ENCODE measurements at regions not wholly inside any gene's neighbourhood (a gene's known extent, or its start where the extent isn't known, plus 50 kb on each side); places are given as distances from the start of the nearest gene placed in this dataset.

DNA sequence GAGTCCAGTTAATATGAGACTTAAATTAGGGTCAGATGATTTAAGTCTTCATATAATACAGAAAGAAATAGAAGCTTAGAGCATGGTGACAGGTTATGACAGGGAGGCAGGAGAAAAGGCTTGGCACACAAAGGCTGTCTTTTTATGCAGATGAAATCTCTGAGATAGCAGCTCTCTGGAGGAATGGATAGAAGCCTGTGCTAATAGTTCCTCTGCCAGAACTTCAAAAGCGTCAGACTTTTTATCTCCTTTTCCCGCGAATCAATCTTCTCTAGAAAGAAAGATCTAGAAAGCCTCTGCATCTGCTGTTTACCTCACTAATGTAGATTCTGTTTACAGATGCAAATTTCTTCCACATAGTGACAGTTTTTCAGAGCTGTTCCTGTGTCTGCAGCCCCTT, 1106.2 kb downstream of the XPNPEP1 start:
- Histone ChIP-seq H3K27me3 (ENCODE audit: control insufficient read depth, insufficient read depth, low read length) (no peaks in the 10 kb centered on the region), H3K4me3 (ENCODE audit: low read depth in 2 of 2, low read length in 2 of 2) (no peak overlapping the region), H3K9me3 (ENCODE audit: control insufficient read depth, insufficient read depth, low read depth, low read length) (no peaks in the 10 kb centered on the region), H3K27ac (ENCODE audit: low read length) (no peak overlapping the region), H3K4me1 (ENCODE audit: control insufficient read depth, insufficient read depth, low read length) (no peaks in the 10 kb centered on the region), H3K36me3 (ENCODE audit: control insufficient read depth, insufficient read depth, low read length) (no peaks in the 10 kb centered on the region)
- no TSS peak for BruUV-seq (replicated peaks)
- TF ChIP-seq, protein P1, sequence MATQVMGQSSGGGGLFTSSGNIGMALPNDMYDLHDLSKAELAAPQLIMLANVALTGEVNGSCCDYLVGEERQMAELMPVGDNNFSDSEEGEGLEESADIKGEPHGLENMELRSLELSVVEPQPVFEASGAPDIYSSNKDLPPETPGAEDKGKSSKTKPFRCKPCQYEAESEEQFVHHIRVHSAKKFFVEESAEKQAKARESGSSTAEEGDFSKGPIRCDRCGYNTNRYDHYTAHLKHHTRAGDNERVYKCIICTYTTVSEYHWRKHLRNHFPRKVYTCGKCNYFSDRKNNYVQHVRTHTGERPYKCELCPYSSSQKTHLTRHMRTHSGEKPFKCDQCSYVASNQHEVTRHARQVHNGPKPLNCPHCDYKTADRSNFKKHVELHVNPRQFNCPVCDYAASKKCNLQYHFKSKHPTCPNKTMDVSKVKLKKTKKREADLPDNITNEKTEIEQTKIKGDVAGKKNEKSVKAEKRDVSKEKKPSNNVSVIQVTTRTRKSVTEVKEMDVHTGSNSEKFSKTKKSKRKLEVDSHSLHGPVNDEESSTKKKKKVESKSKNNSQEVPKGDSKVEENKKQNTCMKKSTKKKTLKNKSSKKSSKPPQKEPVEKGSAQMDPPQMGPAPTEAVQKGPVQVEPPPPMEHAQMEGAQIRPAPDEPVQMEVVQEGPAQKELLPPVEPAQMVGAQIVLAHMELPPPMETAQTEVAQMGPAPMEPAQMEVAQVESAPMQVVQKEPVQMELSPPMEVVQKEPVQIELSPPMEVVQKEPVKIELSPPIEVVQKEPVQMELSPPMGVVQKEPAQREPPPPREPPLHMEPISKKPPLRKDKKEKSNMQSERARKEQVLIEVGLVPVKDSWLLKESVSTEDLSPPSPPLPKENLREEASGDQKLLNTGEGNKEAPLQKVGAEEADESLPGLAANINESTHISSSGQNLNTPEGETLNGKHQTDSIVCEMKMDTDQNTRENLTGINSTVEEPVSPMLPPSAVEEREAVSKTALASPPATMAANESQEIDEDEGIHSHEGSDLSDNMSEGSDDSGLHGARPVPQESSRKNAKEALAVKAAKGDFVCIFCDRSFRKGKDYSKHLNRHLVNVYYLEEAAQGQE (IDR thresholded peaks at IDR 0.05; ENCODE audit: insufficient read depth in 1 of 2, low read depth in 2 of 2, low read length in 1 of 2) = no peak
- no peak for TF ChIP-seq TCF7L2 (IDR thresholded peaks at IDR 0.05; ENCODE audit: low read depth, low read length)
- TF ChIP-seq POLR2AphosphoS5 (IDR thresholded peaks at IDR 0.05; ENCODE audit: low read depth, low read length) = no peak
- TF ChIP-seq, protein P2, sequence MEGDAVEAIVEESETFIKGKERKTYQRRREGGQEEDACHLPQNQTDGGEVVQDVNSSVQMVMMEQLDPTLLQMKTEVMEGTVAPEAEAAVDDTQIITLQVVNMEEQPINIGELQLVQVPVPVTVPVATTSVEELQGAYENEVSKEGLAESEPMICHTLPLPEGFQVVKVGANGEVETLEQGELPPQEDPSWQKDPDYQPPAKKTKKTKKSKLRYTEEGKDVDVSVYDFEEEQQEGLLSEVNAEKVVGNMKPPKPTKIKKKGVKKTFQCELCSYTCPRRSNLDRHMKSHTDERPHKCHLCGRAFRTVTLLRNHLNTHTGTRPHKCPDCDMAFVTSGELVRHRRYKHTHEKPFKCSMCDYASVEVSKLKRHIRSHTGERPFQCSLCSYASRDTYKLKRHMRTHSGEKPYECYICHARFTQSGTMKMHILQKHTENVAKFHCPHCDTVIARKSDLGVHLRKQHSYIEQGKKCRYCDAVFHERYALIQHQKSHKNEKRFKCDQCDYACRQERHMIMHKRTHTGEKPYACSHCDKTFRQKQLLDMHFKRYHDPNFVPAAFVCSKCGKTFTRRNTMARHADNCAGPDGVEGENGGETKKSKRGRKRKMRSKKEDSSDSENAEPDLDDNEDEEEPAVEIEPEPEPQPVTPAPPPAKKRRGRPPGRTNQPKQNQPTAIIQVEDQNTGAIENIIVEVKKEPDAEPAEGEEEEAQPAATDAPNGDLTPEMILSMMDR (IDR thresholded peaks at IDR 0.05) = no peak
- ChIA-PET POLR2A (no interaction called here), CTCF (no interaction called here)
- ATAC-seq (no peak), DNase-seq (ENCODE audit: low read depth, low spot score) (no peak)
- in situ Hi-C loops (cut with HindIII; ENCODE audit: low pct_unique_long_range_greater_than_20kb, low sequenced_read_pairs) = no loop called here
- intact Hi-C loops (cut with micrococcal nuclease; ENCODE audit: unreplicated experiment) = no loop called here

DNA sequence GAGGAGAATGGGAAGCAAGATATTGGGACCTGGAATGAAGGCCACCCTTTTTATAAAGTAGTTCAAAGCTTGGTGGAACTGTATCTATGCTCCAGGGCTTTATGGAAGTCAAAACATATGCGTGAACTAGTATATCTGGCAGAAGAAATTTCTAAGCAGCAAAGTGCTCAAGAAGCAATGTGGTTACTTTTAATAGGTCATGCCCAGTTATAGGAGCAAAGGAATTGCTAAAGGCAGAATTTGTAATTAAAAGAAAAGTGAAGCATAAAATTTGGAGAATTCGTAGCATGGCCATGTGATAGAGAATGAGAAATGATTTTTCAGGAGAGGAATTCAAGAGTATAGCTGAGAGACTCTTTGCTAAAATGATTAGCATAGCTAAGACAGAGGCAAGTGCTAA, 1110.4 kb downstream of the XPNPEP1 start:
- Histone ChIP-seq H3K4me3 (ENCODE audit: low read depth in 2 of 2, low read length in 2 of 2) (no peak overlapping the region), H3K36me3 (ENCODE audit: control insufficient read depth, insufficient read depth, low read length) (no peaks in the 10 kb centered on the region), H3K27ac (ENCODE audit: low read length) (no peak overlapping the region), H3K4me1 (ENCODE audit: control insufficient read depth, insufficient read depth, low read length) (no peaks in the 10 kb centered on the region), H3K9me3 (ENCODE audit: control insufficient read depth, insufficient read depth, low read depth, low read length) (no peaks in the 10 kb centered on the region), H3K27me3 (ENCODE audit: control insufficient read depth, insufficient read depth, low read length) (no peaks in the 10 kb centered on the region)
- CTCF ChIA-PET = no interaction called here
- DNase-seq (ENCODE audit: low read depth, low spot score) = no peak
- TF ChIP-seq TCF7L2 (IDR thresholded peaks at IDR 0.05; ENCODE audit: low read depth, low read length) (no peak), POLR2AphosphoS5 (IDR thresholded peaks at IDR 0.05; ENCODE audit: low read depth, low read length) (no peak), SIN3A (IDR thresholded peaks at IDR 0.05; ENCODE audit: borderline replicate concordance, insufficient read depth, low read depth, low read length) (no peak)
- TF ChIP-seq, protein P1 (IDR thresholded peaks at IDR 0.05; ENCODE audit: insufficient read depth in 1 of 2, low read depth in 2 of 2, low read length in 1 of 2) = no peak
- TF ChIP-seq, protein P2 (IDR thresholded peaks at IDR 0.05) = no peak
- in situ Hi-C loops (cut with HindIII; ENCODE audit: low pct_unique_long_range_greater_than_20kb, low sequenced_read_pairs) = no loop called here
- POLR2A ChIA-PET = no interaction called here
- BruUV-seq (replicated peaks) = no TSS peak
- ATAC-seq = no peak
- intact Hi-C loops (cut with micrococcal nuclease; ENCODE audit: unreplicated experiment) = no loop called here

All from Panc1 (cell line).